HCT116 (cell line): ENCODE measurements at regions not wholly inside any gene's neighbourhood (a gene's known extent, or its start where the extent isn't known, plus 50 kb on each side); places are given as distances from the start of the nearest gene placed in this dataset.

ENCODE experiments used
- ATAC-seq: fragments of 200-7000 bp; cut with Tn5 transposase; 2 replicates; pipeline ENCODE4 v1.9.1; 2020; ENCODE audit warnings: mild to moderate bottlenecking, moderate library complexity
- BruUV-seq: library from RNA; stranded (reverse); fragments of 400-500 nt; replicated peaks from 2 replicates; lab custom pipeline; 2021; lab: Mats Ljungman, UMichigan
- CTCF ChIA-PET: fragments of 300-600 bp; sonication (Branson Sonifier 250); formaldehyde crosslinking; loops from one replicate; lab custom pipeline; 2021; ENCODE audit warnings: antibody characterized with exemption; lab: Charles Lee
- POLR2A ChIA-PET: fragments of 300-600, 350-600 bp; sonication (Branson Sonifier 250); formaldehyde crosslinking; loops from one replicate; lab custom pipeline; 2021; ENCODE audit warnings: antibody characterized with exemption; lab: Charles Lee
- RAD21 ChIA-PET, 2 experiments: fragments of 300-600 bp; sonication (Branson Sonifier 250); formaldehyde crosslinking; loops; one replicate each; lab custom pipeline; 2023; ENCODE audit warnings: low total read pairs in 2 of 2; ENCODE audit not compliant: uncharacterized antibody in 2 of 2, unreplicated experiment in 2 of 2, low non-redundant PET in 1 of 2; lab: Charles Lee
- DNase-seq: peaks from one replicate; pipeline ENCODE4 v3.0.0-alpha.2; 2010; ENCODE audit warnings: low read depth, low spot score
- H2AFZ ChIP-seq: fragments of 200-600 bp; shearing (Covaris generic), sonication (generic); 2 replicates; pipeline ENCODE4 v1.6.1; 2017; ENCODE audit warnings: low read depth, mixed run types, mixed read lengths, antibody characterized with exemption, low read length; ENCODE audit not compliant: poor library complexity, severe bottlenecking
- H3K27ac ChIP-seq: 2 replicates; pipeline ENCODE4 v1.5.1; 2012; ENCODE audit warnings: low read depth, low read length
- H3K27me3 ChIP-seq: fragments of 200-600 bp; sonication (generic); 2 replicates; pipeline ENCODE4 v1.6.1; 2016; ENCODE audit warnings: mixed run types, low read length, mixed read lengths; ENCODE audit not compliant: insufficient read depth
- H3K36me3 ChIP-seq, 2 experiments: fragments of 200-500 bp in 1 of 2; fragments of 200-600 bp in 1 of 2; sonication (Bioruptor generic) in 1 of 2; sonication (generic) in 1 of 2; 2 replicates each; pipeline versions ENCODE4 v1.5.1 to v1.6.1; 2014 to 2016; ENCODE audit warnings: low read length in 2 of 2, inconsistent platforms in 1 of 2, mixed read lengths in 1 of 2, mixed run types in 1 of 2; ENCODE audit not compliant: insufficient read depth in 2 of 2, control insufficient read depth in 1 of 2
- H3K4me1 ChIP-seq, 2 experiments: fragments of 200-600 bp in 1 of 2; sonication (generic) in 1 of 2; 2 replicates each; pipeline versions ENCODE4 v1.5.1 to v1.6.1; 2012 to 2017; ENCODE audit warnings: low read length in 2 of 2, inconsistent platforms in 1 of 2, mild to moderate bottlenecking in 1 of 2, mixed read lengths in 1 of 2, mixed run types in 1 of 2, moderate library complexity in 1 of 2; ENCODE audit not compliant: insufficient read depth in 2 of 2, control insufficient read depth in 1 of 2
- H3K4me2 ChIP-seq: fragments of 200-600 bp; sonication (generic); 2 replicates; pipeline ENCODE4 v1.6.1; 2017; ENCODE audit warnings: mixed run types, low read length, mixed read lengths
- H3K4me3 ChIP-seq, 2 experiments: fragments of 200-600 bp in 1 of 2; sonication (generic) in 1 of 2; replicated peaks in 1 of 2; 2 replicates each; pipeline ENCODE4 v1.5.1; 2011 to 2016; ENCODE audit warnings: low read length in 2 of 2, control low read depth in 1 of 2, low read depth in 1 of 2, mild to moderate bottlenecking in 1 of 2, mixed read lengths in 1 of 2, mixed run types in 1 of 2
- H3K79me2 ChIP-seq: fragments of 200-600 bp; sonication (generic); 2 replicates; pipeline ENCODE4 v1.6.1; 2017; ENCODE audit warnings: mild to moderate bottlenecking, mixed run types, low read length, moderate library complexity, mixed read lengths; ENCODE audit not compliant: insufficient read depth
- H3K9ac ChIP-seq: fragments of 200-600 bp; sonication (generic); 2 replicates; pipeline ENCODE4 v1.6.1; 2016; ENCODE audit warnings: low read length, mixed read lengths
- H3K9me2 ChIP-seq: fragments of 200-600 bp; sonication (generic), shearing (Covaris generic); 2 replicates; pipeline ENCODE4 v1.6.1; 2017; ENCODE audit warnings: mixed run types, mild to moderate bottlenecking, moderate library complexity; ENCODE audit not compliant: insufficient read depth
- H3K9me3 ChIP-seq, 2 experiments: fragments of 200-500 bp in 1 of 2; fragments of 200-600 bp in 1 of 2; sonication (Bioruptor generic) in 1 of 2; sonication (generic) in 1 of 2; 2 replicates each; pipeline ENCODE4 v1.6.1; 2014 to 2017; ENCODE audit warnings: low read length in 2 of 2, mixed read lengths in 2 of 2, inconsistent platforms in 1 of 2, low read depth in 1 of 2, mild to moderate bottlenecking in 1 of 2, mixed run types in 1 of 2, moderate library complexity in 1 of 2; ENCODE audit not compliant: control insufficient read depth in 1 of 2, insufficient read depth in 1 of 2
- H4K20me1 ChIP-seq: fragments of 200-600 bp; sonication (generic), shearing (Covaris generic); 2 replicates; pipeline ENCODE4 v1.6.1; 2017; ENCODE audit warnings: mixed run types, mild to moderate bottlenecking, moderate library complexity; ENCODE audit not compliant: insufficient read depth
- ATF3 ChIP-seq: IDR thresholded peaks from 2 replicates; pipeline ENCODE4 v1.6.1; 2012
- CBX3 ChIP-seq: IDR thresholded peaks from 2 replicates; pipeline ENCODE4 v1.6.1; 2012; ENCODE audit warnings: low read depth
- CTCF ChIP-seq, 3 experiments: fragments of 200-600 bp in 1 of 3; sonication (generic) in 1 of 3; IDR thresholded peaks in 2 of 3; conservative IDR thresholded peaks in 1 of 3; 2 replicates each; pipeline ENCODE4 v1.5.1; 2012 to 2017; ENCODE audit warnings: low read depth in 2 of 3, low read length in 2 of 3, antibody characterized with exemption in 1 of 3, borderline replicate concordance in 1 of 3, control low read depth in 1 of 3, mild to moderate bottlenecking in 1 of 3, mixed read lengths in 1 of 3, mixed run types in 1 of 3, moderate library complexity in 1 of 3; ENCODE audit not compliant: insufficient read depth in 1 of 3
- FOSL1 ChIP-seq: IDR thresholded peaks from 2 replicates; pipeline ENCODE4 v1.6.1; 2012; ENCODE audit warnings: low read depth
- JUND ChIP-seq: IDR thresholded peaks from 2 replicates; pipeline ENCODE4 v1.6.1; 2012
- MAX ChIP-seq: IDR thresholded peaks from 2 replicates; pipeline ENCODE4 v1.6.1; 2012
- POLR2A ChIP-seq: IDR thresholded peaks from 2 replicates; pipeline ENCODE4 v1.7.0; 2011; ENCODE audit warnings: borderline replicate concordance; ENCODE audit not compliant: insufficient read depth, insufficient read length; ENCODE audit errors: extremely low read depth
- POLR2AphosphoS5 ChIP-seq: IDR thresholded peaks from 2 replicates; pipeline ENCODE4 v1.6.1; 2011; ENCODE audit warnings: mild to moderate bottlenecking, low read depth, low read length, moderate library complexity
- RAD21 ChIP-seq: IDR thresholded peaks from 2 replicates; pipeline ENCODE4 v1.6.1; 2012; ENCODE audit warnings: low read depth, mild to moderate bottlenecking
- SIN3A ChIP-seq: IDR thresholded peaks from 2 replicates; pipeline ENCODE4 v1.6.1; 2012; ENCODE audit warnings: low read depth
- SRF ChIP-seq: IDR thresholded peaks from 2 replicates; pipeline ENCODE4 v1.6.1; 2012; ENCODE audit warnings: low read depth
- YY1 ChIP-seq: IDR thresholded peaks from 2 replicates; pipeline ENCODE4 v1.6.1; 2011; ENCODE audit warnings: low read length, low read depth, moderate library complexity, mild to moderate bottlenecking; ENCODE audit not compliant: insufficient replicate concordance; ENCODE audit errors: extremely low read depth
- ZBTB33 ChIP-seq: IDR thresholded peaks from 2 replicates; pipeline ENCODE4 v1.6.1; 2011; ENCODE audit warnings: mild to moderate bottlenecking, low read length, moderate library complexity; ENCODE audit not compliant: insufficient replicate concordance; ENCODE audit errors: extremely low read depth
- ZFX ChIP-seq: fragments of 450-650 bp; IDR thresholded peaks from 2 replicates; pipeline ENCODE4 v1.6.1; 2017
- ZNF274 ChIP-seq: fragments of 200-500 bp; sonication (Bioruptor generic); IDR thresholded peaks from 2 replicates; pipeline ENCODE4 v1.6.1; 2014; ENCODE audit warnings: mild to moderate bottlenecking, low read depth, low read length, inconsistent platforms
- intact Hi-C: fragments of 100-400 bp; cut with micrococcal nuclease; formaldehyde crosslinking; loops from 2 replicates; pipeline ENCODE4 v1.10.0; 2022

- Histone ChIP-seq H4K20me1 (no peaks in the 10 kb centered on the region), H3K27me3 (no peaks in the 10 kb centered on the region), H3K4me2 (no peak overlapping the region), H3K9ac (no peak overlapping the region), H2AFZ (no peak overlapping the region), H3K4me3 (no peak overlapping the region), H3K79me2 (no peaks in the 10 kb centered on the region), H3K9me2 (no peaks in the 10 kb centered on the region), H3K27ac (no peak overlapping the region), H3K9me3 (no peaks in the 10 kb centered on the region), H3K36me3 (no peaks in the 10 kb centered on the region), H3K4me1 (no peaks in the 10 kb centered on the region)
- ChIA-PET RAD21 (no interaction called here), POLR2A (no interaction called here), CTCF (no interaction called here)
- DNase-seq, result no peak
- ATAC-seq, result no peak
- TF ChIP-seq ATF3, result no peak
- TF ChIP-seq ZNF274, result no peak
- TF ChIP-seq RAD21, result no peak
- no peak for TF ChIP-seq POLR2A
- TF ChIP-seq YY1, result no peak
- no peak for TF ChIP-seq ZFX
- intact Hi-C loops, result no loop called here
- no TSS peak for BruUV-seq
Observed at GRCh38 chr16:9518581-9518980, 427.1 kb downstream of the HAPSTR1 start.

- Histone ChIP-seq H3K9me3 (no peaks in the 10 kb centered on the region), H3K4me1 (no peaks in the 10 kb centered on the region), H3K4me3 (no peak overlapping the region), H2AFZ (no peak overlapping the region), H4K20me1 (no peaks in the 10 kb centered on the region), H3K4me2 (no peak overlapping the region), H3K79me2 (no peaks in the 10 kb centered on the region)
- ChIA-PET CTCF (no interaction called here), RAD21 (no interaction called here), POLR2A (no interaction called here)
- intact Hi-C loops, result no loop called here
- no peak for DNase-seq
- ATAC-seq, result no peak
- TF ChIP-seq POLR2AphosphoS5 (no peak), YY1 (no peak), MAX (no peak), ZFX (no peak), CTCF (IDR thresholded peaks at IDR 0.05 in 2 of 3, conservative IDR thresholded peaks at IDR 0.05 in 1 of 3; ENCODE audit: borderline replicate concordance in 1 of 3, insufficient read depth in 1 of 3, low read depth in 2 of 3, low read length in 2 of 3) (no peak), CBX3 (no peak), JUND (no peak), SIN3A (no peak), SRF (no peak), FOSL1 (no peak), ATF3 (no peak), POLR2A (no peak), ZNF274 (no peak), ZBTB33 (no peak), RAD21 (no peak)
- TF ChIP-seq, all 23 proteins: peak for 0
- no TSS peak for BruUV-seq
- H3K27me3 ChIP-seq, result peaks cover 8% of the 10 kb centered on the region; the same call in 1 of the 2 replicates
- H3K9me2 ChIP-seq, result no peaks in the 10 kb centered on the region
- H3K9ac ChIP-seq, result no peak overlapping the region
- no peaks in the 10 kb centered on the region for H3K36me3 ChIP-seq
- no peak overlapping the region for H3K27ac ChIP-seq
Observed at GRCh38 chr16:9521749-9522370, 430.4 kb downstream of the HAPSTR1 start.
